Right atrium auricular region (tissue), 2 donors: ENCODE measurements at regions not wholly inside any gene's neighbourhood (a gene's known extent, or its start where the extent isn't known, plus 50 kb on each side); places are given as distances from the start of the nearest gene placed in this dataset.

Experiments used
- DNase-seq: peaks from one replicate; pipeline ENCODE4 v3.0.0-alpha.2; 2019; ENCODE audit warnings: low spot score
- H3K27ac ChIP-seq, 2 donors: fragments of 200-600 bp; sonication (generic); 1 replicate in 1 of 2; 2 replicates in 1 of 2; pipeline ENCODE4 v1.5.1; 2016 to 2019
- H3K27me3 ChIP-seq, 2 donors: fragments of 200-600 bp; sonication (generic); one replicate each; pipeline versions ENCODE4 v1.5.1 to v1.6.0; 2017 to 2019
- H3K36me3 ChIP-seq: fragments of 200-600 bp; sonication (generic); one replicate; pipeline ENCODE4 v1.5.1; 2016
- H3K4me1 ChIP-seq, 2 donors: fragments of 200-600 bp; sonication (generic); one replicate each; pipeline versions ENCODE4 v1.5.1 to v1.6.0; 2017 to 2019
- H3K4me3 ChIP-seq, 2 donors: fragments of 200-600 bp; sonication (generic); 1 replicate in 1 of 2; 2 replicates in 1 of 2; pipeline ENCODE4 v1.5.1; 2017 to 2019; ENCODE audit warnings: mild to moderate bottlenecking in 1 of 2, moderate library complexity in 1 of 2
- H3K9me3 ChIP-seq, 2 donors: fragments of 200-600 bp; sonication (generic); one replicate each; pipeline ENCODE4 v1.5.1; 2019
- TF ChIP-seq, protein P1 (sequence below), 2 donors: fragments of 200-600 bp; sonication (generic); IDR thresholded peaks; one replicate each; pipeline ENCODE4 v1.5.1; 2019; ENCODE audit warnings: antibody characterized with exemption in 2 of 2

DNA sequence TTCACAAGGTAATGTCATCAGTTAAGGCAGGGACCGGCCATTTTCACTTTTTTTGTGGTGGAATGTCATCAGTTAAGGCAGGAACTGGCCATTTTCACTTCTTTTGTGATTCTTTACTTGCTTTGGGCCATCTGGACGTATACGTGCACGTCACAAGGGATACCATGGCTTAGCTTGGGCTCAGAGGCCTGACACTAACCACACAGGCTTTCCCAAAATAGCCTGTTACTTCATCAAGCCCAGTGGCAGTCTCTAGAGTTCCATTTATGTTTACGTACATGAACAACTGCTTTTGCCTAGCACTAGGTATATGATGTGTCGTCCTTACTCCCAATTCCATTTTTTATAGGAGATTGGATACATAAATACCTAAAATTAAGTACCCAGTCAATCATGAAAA is 237.9 kb downstream of the C7orf25 start:
- no peak overlapping the region for H3K4me3 ChIP-seq
- TF ChIP-seq, protein P1, sequence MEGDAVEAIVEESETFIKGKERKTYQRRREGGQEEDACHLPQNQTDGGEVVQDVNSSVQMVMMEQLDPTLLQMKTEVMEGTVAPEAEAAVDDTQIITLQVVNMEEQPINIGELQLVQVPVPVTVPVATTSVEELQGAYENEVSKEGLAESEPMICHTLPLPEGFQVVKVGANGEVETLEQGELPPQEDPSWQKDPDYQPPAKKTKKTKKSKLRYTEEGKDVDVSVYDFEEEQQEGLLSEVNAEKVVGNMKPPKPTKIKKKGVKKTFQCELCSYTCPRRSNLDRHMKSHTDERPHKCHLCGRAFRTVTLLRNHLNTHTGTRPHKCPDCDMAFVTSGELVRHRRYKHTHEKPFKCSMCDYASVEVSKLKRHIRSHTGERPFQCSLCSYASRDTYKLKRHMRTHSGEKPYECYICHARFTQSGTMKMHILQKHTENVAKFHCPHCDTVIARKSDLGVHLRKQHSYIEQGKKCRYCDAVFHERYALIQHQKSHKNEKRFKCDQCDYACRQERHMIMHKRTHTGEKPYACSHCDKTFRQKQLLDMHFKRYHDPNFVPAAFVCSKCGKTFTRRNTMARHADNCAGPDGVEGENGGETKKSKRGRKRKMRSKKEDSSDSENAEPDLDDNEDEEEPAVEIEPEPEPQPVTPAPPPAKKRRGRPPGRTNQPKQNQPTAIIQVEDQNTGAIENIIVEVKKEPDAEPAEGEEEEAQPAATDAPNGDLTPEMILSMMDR (IDR thresholded peaks at IDR 0.05) = no peak
- H3K9me3 ChIP-seq = no peaks in the 10 kb centered on the region

DNA sequence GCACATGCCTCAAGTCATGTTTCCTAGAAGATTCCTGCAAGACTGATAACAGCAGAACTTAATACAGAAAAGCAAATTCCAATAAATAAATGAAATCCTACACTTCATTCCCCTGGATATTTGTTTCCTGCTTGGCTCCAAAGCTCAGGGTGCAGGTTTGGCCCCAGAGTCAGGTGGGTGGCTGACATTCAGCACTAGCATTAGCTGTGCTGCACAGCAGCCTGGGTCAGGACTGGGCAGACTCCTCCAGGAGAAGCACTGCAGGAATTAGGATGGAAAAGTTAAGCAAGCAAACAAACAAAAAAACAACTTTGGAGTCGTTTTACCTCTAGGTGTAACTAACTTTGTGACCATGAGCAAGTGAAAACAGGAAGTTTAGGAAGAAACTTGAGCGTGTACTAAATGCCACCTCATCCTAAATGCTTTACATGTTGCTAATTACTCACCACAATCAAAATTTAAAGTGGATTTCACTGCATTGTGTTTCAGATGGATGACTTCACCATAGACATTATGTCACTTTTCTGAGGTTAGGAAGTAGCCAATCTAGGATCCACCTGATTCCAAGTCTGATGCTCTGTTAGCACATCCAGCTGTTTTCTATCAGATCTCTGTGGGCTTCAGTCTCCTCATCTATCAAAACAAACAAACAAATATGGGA is 239.4 kb downstream of the C7orf25 start:
- Histone ChIP-seq H3K4me3 (no peak overlapping the region), H3K4me1 (no peaks in the 10 kb centered on the region), H3K36me3 (no peaks in the 10 kb centered on the region), H3K9me3 (peaks cover 0 to 1% of the 10 kb centered on the region in 2 donors), H3K27me3 (no peaks in the 10 kb centered on the region), H3K27ac (no peak overlapping the region)
- TF ChIP-seq, protein P1 (IDR thresholded peaks at IDR 0.05) = no peak
- DNase-seq = no peak

More for the DNA sequence above, 237.9 kb downstream of the C7orf25 start:
- no peaks in the 10 kb centered on the region for H3K4me1 ChIP-seq
- H3K27ac ChIP-seq = no peak overlapping the region
- H3K36me3 ChIP-seq = no peaks in the 10 kb centered on the region
- H3K27me3 ChIP-seq = no peaks in the 10 kb centered on the region
- no peak for DNase-seq

DNA sequence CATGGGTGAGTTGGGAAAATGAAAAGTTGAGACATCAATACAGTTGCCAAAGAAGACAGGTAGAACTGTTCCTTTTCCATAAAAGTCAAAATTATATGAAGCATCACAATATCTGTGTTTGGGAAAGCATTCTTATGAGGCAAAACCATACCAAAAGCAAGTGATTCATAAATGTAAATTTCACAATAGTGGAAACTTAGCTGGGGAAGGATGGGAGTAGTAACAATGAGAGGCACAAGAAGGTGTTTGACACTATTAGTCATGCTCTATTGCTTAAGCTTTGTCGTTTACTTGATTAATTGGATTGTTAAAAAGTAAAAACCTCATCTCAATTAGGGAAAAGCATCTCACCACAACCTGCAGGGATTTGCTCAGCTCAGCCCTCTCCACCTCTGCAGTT is 240.2 kb downstream of the C7orf25 start:
- Histone ChIP-seq H3K27me3 (no peaks in the 10 kb centered on the region), H3K4me1 (no peaks in the 10 kb centered on the region), H3K27ac (no peak overlapping the region), H3K36me3 (no peaks in the 10 kb centered on the region), H3K4me3 (no peak overlapping the region), H3K9me3 (peaks cover 0 to 9% of the 10 kb centered on the region in 2 donors)
- TF ChIP-seq, protein P1 (IDR thresholded peaks at IDR 0.05) = no peak
- no peak for DNase-seq

DNA sequence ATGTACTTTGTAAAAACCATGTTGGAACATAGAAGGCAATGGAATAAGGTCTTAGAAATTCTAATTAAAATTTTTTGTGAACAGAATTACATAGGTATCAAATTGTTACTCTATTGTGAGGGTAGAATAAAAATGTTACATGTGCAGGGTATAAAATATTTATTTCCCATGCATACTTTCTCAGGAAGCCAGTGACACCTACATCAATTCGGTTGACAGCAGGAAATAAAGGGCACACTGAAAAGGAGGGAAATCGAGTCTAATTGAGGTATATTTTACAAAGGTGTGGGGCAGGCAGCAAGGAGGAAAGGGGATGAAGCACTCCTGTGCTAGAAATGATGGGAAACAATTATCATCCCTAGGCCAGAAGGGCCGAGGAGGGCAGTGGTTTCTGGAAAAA is 244.9 kb downstream of the C7orf25 start:
- Histone ChIP-seq H3K27me3 (no peaks in the 10 kb centered on the region), H3K9me3 (peaks cover 0 to 28% of the 10 kb centered on the region in 2 donors), H3K4me1 (no peaks in the 10 kb centered on the region), H3K27ac (no peak overlapping the region), H3K4me3 (no peak overlapping the region), H3K36me3 (no peaks in the 10 kb centered on the region)
- TF ChIP-seq, protein P1 (IDR thresholded peaks at IDR 0.05) = no peak
- no peak for DNase-seq

DNA sequence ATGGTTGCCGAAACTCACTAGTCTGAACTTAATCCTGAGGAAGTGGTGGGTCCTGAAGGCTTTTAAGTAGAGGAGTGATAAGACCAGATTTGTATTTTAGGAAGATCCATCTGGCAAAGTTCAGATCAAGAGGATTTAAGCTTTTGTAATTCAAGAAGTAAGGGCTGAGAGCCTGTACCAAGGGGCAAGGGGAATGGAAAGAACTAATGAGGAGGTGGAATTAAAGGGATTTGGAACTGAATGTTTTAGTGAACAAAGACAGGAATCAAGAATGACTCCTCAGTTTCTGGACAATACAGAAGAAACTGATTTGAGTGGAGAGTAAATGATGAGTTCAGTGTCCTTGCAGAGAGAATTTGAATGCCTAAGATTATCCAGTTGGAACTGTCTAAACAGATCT is 249.0 kb downstream of the C7orf25 start:
- no peak for DNase-seq
- TF ChIP-seq, protein P1 (IDR thresholded peaks at IDR 0.05) = no peak
- no peaks in the 10 kb centered on the region for H3K27me3 ChIP-seq

DNA sequence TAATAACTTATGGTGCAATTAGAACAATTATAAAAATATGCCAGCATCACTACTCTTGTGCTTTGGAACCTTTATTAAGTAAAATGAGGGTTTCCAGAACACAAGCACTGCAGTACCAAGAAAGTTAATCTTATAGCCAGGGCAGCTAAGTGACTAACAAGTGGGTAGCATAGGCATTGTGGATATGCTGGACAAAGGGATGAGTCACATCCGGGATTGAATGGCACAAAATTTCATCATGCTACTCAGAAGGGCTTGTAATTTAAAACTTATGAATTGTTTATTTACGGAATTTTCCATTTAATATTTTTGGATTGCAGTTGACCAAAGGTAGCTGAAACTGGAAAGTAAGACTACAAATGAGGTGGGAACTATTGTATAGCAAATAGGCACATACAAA is 250.6 kb downstream of the C7orf25 start:
- no peak for DNase-seq

More for the DNA sequence above, 249.0 kb downstream of the C7orf25 start:
- no peaks in the 10 kb centered on the region for H3K4me1 ChIP-seq
- no peaks in the 10 kb centered on the region for H3K36me3 ChIP-seq
- H3K4me3 ChIP-seq = no peak overlapping the region
- no peak overlapping the region for H3K27ac ChIP-seq
- peaks cover 0 to 34% of the 10 kb centered on the region in 2 donors for H3K9me3 ChIP-seq

More for the DNA sequence above, 250.6 kb downstream of the C7orf25 start:
- H3K9me3 ChIP-seq = peaks cover 0 to 21% of the 10 kb centered on the region in 2 donors
- TF ChIP-seq, protein P1 (IDR thresholded peaks at IDR 0.05) = no peak
- H3K36me3 ChIP-seq = no peaks in the 10 kb centered on the region
- H3K27me3 ChIP-seq = no peaks in the 10 kb centered on the region
- H3K4me1 ChIP-seq = no peaks in the 10 kb centered on the region
- no peak overlapping the region for H3K27ac ChIP-seq
- no peak overlapping the region for H3K4me3 ChIP-seq
